Prostate gland (tissue), 2 donors: ENCODE measurements at regions not wholly inside any gene's neighbourhood (a gene's known extent, or its start where the extent isn't known, plus 50 kb on each side); places are given as distances from the start of the nearest gene placed in this dataset.

Experiments
- CTCF ChIP-seq, 4 experiments: fragments of 200-600 bp in 2 of 4; fragments of 450-650 bp in 2 of 4; sonication (generic) in 2 of 4; IDR thresholded peaks; 1 replicate in 3 of 4; 2 replicates in 1 of 4; pipeline ENCODE4 v1.5.1; 2016 to 2019; ENCODE audit warnings: antibody characterized with exemption in 4 of 4, mild to moderate bottlenecking in 2 of 4, moderate library complexity in 2 of 4
- POLR2A ChIP-seq: fragments of 450-650 bp; IDR thresholded peaks from one replicate; pipeline ENCODE4 v1.6.1; 2016; ENCODE audit warnings: antibody characterized with exemption, mild to moderate bottlenecking

- no peak for TF ChIP-seq CTCF (IDR thresholded peaks at IDR 0.05)
- TF ChIP-seq POLR2A: no peak
Measured at GRCh38 chr17:72511874-72512273, 391.1 kb downstream of the SOX9 start.
